ENCODE measurements at regions not wholly inside any gene's neighbourhood (a gene's known extent, or its start where the extent isn't known, plus 50 kb on each side); places are given as distances from the start of the nearest gene placed in this dataset.

DNA sequence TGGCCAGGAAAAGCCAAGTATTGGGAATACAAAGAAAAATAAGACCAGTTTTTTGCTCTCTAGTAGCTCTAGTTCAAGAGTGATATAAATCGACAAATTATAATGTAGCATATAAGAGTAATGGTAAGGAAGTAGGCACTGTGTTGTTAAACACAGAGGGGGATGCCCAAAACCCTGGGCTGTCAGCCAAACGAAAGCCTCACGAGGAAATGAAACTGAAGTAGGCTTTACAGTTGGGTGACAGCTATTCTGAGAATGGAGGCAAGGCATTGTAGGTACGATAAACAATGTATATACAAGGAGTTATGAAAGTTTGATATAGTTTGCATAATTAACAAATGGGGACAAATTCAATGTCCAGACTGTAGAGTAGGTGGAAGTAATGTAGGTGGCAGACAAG lies 176.4 kb downstream of the FAM181B start:
- TF ChIP-seq, protein P1, sequence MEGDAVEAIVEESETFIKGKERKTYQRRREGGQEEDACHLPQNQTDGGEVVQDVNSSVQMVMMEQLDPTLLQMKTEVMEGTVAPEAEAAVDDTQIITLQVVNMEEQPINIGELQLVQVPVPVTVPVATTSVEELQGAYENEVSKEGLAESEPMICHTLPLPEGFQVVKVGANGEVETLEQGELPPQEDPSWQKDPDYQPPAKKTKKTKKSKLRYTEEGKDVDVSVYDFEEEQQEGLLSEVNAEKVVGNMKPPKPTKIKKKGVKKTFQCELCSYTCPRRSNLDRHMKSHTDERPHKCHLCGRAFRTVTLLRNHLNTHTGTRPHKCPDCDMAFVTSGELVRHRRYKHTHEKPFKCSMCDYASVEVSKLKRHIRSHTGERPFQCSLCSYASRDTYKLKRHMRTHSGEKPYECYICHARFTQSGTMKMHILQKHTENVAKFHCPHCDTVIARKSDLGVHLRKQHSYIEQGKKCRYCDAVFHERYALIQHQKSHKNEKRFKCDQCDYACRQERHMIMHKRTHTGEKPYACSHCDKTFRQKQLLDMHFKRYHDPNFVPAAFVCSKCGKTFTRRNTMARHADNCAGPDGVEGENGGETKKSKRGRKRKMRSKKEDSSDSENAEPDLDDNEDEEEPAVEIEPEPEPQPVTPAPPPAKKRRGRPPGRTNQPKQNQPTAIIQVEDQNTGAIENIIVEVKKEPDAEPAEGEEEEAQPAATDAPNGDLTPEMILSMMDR (conservative IDR thresholded peaks at IDR 0.05 in 1 of 2, IDR thresholded peaks at IDR 0.05 in 1 of 2; ENCODE audit: extremely low read depth in 1 of 2, insufficient read depth in 1 of 2, low read depth in 1 of 2, low read length in 2 of 2): no peak
- TF ChIP-seq EZH2 (IDR thresholded peaks at IDR 0.05; ENCODE audit: borderline replicate concordance, low read length): no peak

Data from mammary epithelial cell (primary cell).